HG02759 (cell line): ENCODE measurements at regions not wholly inside any gene's neighbourhood (a gene's known extent, or its start where the extent isn't known, plus 50 kb on each side); places are given as distances from the start of the nearest gene placed in this dataset.

Source experiments
- ATAC-seq: cut with Tn5 transposase; IDR thresholded peaks from one replicate; pipeline ENCODE4 v1.9.1; 2021; ENCODE audit warnings: mild to moderate bottlenecking, moderate library complexity; ENCODE audit not compliant: unreplicated experiment

DNA sequence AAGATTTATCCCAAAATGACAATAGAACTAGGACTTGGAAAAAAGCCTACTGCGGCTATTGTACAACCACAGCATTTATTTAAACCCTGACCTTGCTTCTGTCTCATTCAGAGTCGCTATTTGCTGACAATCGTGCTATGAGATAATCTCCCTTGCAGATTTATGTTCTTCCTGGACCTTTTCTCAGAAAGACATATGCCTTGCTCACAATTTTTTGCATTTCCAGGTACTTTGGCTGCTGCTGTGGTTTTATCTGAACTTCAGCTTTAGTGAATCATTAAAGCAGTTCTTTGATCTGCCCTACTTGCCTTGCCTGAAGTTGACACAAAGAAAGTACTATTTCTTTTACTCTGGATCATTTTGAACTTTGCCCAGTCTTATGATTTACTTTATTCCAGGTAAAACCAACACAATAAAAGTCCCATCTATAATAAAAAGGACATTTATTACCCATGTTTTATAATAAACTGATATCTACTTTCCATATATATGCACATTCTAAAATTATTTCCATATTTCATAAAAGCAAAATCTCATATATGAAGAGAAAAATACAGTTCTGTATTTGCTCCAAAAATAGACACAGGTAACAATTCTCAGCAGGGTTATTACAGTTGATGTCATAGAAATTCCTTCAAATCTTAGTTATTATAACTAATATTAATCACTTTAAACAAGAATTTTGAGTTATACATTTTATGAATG, 63.4 kb upstream of the CARD18 start:
- no peak for ATAC-seq

DNA sequence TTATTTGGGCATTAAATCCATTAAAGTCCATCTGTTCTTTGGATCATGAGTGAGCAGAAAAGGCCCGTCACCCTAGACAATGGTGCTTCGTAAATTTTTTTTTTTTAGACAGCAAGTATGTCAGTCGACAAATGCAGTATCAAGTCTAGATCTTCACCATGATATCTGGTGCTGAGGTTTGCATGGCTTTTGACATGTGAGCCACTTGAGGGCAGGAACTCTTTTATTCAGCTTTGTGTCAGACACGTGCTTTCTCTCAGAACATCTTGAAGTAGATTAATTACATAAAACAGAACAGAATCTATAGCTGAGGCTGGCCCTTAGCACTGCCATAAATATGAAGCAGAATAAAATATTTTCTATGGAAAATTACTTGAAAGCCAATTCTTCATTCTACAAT, 62.9 kb upstream of the CARD18 start:
- no peak for ATAC-seq

DNA sequence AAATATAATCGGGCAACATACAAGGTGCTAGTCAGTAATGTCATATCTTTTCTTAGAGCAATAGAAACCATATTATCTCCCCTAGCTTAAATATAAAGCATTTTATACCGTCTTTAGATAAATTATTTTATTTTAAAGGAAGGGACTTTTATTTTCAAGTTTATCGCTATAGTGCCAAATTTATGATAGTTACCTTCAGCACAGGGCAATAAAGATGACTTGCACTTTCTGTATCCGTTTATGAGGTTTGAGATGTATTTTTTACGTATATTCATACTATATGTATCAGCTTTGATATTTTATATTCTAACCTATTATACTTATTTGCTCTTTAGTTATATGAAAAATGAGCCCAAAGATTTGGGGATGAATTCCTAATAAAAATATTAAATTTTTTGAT, 61.6 kb upstream of the CARD18 start:
- ATAC-seq, result no peak

DNA sequence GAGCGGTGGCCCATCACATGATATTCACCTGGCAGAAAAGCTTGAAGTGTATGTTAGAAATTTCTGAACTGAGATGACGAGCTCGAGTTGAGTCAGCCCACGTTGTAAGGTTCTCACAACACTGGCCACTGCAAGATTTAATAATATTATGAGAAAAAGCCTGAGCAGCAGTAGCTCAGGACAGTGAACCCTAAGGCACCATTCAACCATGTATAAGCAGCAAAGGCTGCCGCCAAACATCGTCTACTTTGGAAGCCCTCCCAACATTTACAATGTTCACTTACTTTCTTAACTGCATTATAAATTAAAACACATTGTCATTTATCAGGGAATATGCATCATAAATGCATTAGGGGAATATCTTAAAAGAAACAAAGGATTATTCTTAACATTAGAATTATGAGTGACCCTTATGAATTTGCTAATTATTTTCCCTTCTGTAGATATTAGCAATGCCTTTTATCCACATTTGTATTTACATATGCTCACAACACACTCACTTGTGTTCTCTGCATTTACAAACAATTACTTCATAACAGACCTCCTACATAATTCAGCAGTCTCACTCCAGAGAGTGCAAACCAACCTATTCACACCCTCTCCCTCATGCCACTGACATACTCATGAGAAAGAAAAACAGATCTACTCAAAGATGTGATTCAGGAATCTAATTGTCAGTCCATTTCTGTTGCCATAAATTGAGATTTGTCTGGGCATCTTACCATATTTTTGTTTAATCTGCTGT, 57.7 kb upstream of the CARD18 start:
- no peak for ATAC-seq

DNA sequence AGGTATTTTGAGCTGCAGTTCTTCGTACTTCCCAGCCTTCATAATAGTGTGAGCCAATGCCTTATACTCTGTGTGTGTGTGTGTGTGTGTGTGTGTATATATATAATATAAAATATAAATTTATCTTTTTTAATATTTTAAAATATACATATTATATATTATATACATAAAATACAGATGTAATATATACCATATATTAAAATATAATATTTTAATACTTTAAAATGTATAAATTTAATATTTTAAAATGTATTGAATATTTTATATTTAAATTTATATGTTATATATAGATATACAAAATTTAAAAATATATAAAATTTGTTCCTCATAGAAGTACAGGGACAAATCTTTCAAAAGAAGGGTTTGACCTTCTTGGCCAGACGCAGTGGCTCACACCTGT, 53.7 kb upstream of the CARD18 start:
- ATAC-seq, result no peak

DNA sequence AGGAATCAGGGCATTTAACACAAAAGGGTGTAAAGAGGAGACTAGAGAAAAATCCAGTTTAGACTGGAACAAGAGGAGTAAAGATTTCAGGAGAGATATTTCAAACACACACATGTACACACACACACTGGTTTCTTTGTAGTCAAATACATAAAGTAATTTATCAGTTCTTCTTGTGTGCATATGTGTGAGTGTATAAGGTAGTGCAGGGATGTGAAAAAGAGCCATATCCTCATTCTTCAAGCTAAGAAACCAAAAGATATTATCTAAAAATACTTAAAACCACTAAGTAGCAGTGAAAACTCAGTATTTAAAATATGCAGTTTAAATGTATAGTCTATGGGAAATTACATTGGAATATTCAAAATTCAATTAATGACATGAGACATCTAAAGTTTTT, 52.5 kb upstream of the CARD18 start:
- ATAC-seq, result no peak

DNA sequence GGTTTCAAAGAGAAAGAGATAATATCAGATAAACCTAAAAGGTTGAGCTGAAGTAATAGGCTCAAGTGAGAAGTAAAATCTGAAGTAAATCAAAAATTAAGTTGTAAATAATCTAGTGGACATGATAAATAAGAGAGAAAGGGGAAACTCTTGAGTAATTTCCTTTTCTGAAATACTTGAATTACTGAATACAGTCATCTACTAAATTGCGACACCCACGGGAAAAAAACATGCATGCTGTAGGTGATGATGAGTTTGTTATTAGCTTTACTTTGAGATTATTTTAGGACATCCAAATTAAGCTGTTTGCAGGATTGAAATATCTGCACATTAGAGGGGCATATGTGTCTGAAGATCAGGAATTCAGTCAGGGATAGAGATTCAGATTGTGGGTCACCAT, 50.0 kb upstream of the CARD18 start:
- no peak for ATAC-seq
